ENCODE measurements at regions not wholly inside any gene's neighbourhood (a gene's known extent, or its start where the extent isn't known, plus 50 kb on each side); places are given as distances from the start of the nearest gene placed in this dataset.

GRCh38 chr22:48253136-48253535, 1490.7 kb downstream of the TBC1D22A start:
- TF ChIP-seq CTCF (IDR thresholded peaks at IDR 0.05 in 2 of 3, conservative IDR thresholded peaks at IDR 0.05 in 1 of 3; ENCODE audit: borderline replicate concordance in 1 of 3, insufficient read depth in 1 of 3, low read depth in 2 of 3, low read length in 2 of 3) (no peak), POLR2A (IDR thresholded peaks at IDR 0.05; ENCODE audit: borderline replicate concordance, extremely low read depth, insufficient read depth, insufficient read length) (no peak), EZH2 (IDR thresholded peaks at IDR 0.05) (no peak), POLR2AphosphoS5 (IDR thresholded peaks at IDR 0.05; ENCODE audit: low read depth, low read length) (no peak), RAD21 (IDR thresholded peaks at IDR 0.05; ENCODE audit: low read depth) (no peak), TCF7L2 (IDR thresholded peaks at IDR 0.05; ENCODE audit: borderline replicate concordance, extremely low read depth, insufficient read depth, insufficient read length) (no peak), REST (IDR thresholded peaks at IDR 0.05; ENCODE audit: low read depth) (no peak), SIN3A (IDR thresholded peaks at IDR 0.05; ENCODE audit: low read depth) (no peak), ATF3 (IDR thresholded peaks at IDR 0.05) (no peak), EGR1 (IDR thresholded peaks at IDR 0.05; ENCODE audit: low read depth) (no peak), MAX (IDR thresholded peaks at IDR 0.05) (no peak)
